Adrenal gland (tissue), 5 donors: ENCODE measurements at regions not wholly inside any gene's neighbourhood (a gene's known extent, or its start where the extent isn't known, plus 50 kb on each side); places are given as distances from the start of the nearest gene placed in this dataset.

Experiments used
- CTCF ChIP-seq, 6 experiments: fragments of 450-650 bp in 4 of 6; fragments of 200-600 bp in 2 of 6; sonication (generic) in 1 of 6; IDR thresholded peaks; 1 replicate in 5 of 6; 2 replicates in 1 of 6; pipeline versions ENCODE4 v1.5.1 to v1.8.0; 2016 to 2021; ENCODE audit warnings: antibody characterized with exemption in 6 of 6, mild to moderate bottlenecking in 2 of 6, moderate library complexity in 1 of 6
- POLR2A ChIP-seq, 2 donors: fragments of 450-650 bp; IDR thresholded peaks; one replicate each; pipeline ENCODE4 v1.6.1; 2017; ENCODE audit warnings: antibody characterized with exemption in 2 of 2, mild to moderate bottlenecking in 2 of 2, moderate library complexity in 1 of 2
- donor health status: DM: no; HTN: no; CAD: no.

- TF ChIP-seq CTCF (IDR thresholded peaks at IDR 0.05): peak in 1 of 6 experiments; percentile 6
- TF ChIP-seq POLR2A (IDR thresholded peaks at IDR 0.05): no peak
Observed at GRCh38 chr6:41427642-41428335, 92.4 kb downstream of the NCR2 start.
